ENCODE measurements at regions not wholly inside any gene's neighbourhood (a gene's known extent, or its start where the extent isn't known, plus 50 kb on each side); places are given as distances from the start of the nearest gene placed in this dataset.
"Not testable (repeated sequence)": the region's sequence is repeated elsewhere in the genome, so short reads cannot be mapped to it uniquely, and the experiment has no call there.

GRCh38 chr4:137394018-137394417 lies 138.3 kb downstream of the PCDH18 start:
- no peak for DNase-seq (ENCODE audit: low spot score)

GRCh38 chr4:137393044-137393443 lies 139.2 kb downstream of the PCDH18 start:
- no peak for DNase-seq (ENCODE audit: low spot score)

GRCh38 chr4:137390707-137391106 lies 141.6 kb downstream of the PCDH18 start:
- no peak for DNase-seq (ENCODE audit: low spot score)

- DNase-seq (ENCODE audit: low spot score): no peak
These were observed 142.3 kb downstream of the PCDH18 start for GRCh38 chr4:137389911-137390520.

- no peak for DNase-seq (ENCODE audit: low spot score)
These were observed 144.4 kb downstream of the PCDH18 start for GRCh38 chr4:137387924-137388323.

- DNase-seq (ENCODE audit: low spot score): no peak
These were observed 147.8 kb downstream of the PCDH18 start for GRCh38 chr4:137384476-137384875.

GRCh38 chr4:137378821-137379220 lies 153.5 kb downstream of the PCDH18 start:
- DNase-seq (ENCODE audit: low spot score): no peak

GRCh38 chr4:137378393-137378792 lies 153.9 kb downstream of the PCDH18 start:
- DNase-seq (ENCODE audit: low spot score): no peak

GRCh38 chr4:137376312-137376711 lies 156.0 kb downstream of the PCDH18 start:
- no peak for DNase-seq (ENCODE audit: low spot score)

GRCh38 chr4:137375111-137375850 lies 157.0 kb downstream of the PCDH18 start:
- no peak for DNase-seq (ENCODE audit: low spot score)

GRCh38 chr4:137370679-137371078 lies 161.6 kb downstream of the PCDH18 start:
- no peak for DNase-seq (ENCODE audit: low spot score)

- no peak for DNase-seq (ENCODE audit: low spot score)
These were observed 162.1 kb downstream of the PCDH18 start for GRCh38 chr4:137370206-137370633.

GRCh38 chr4:137367620-137368019 lies 164.7 kb downstream of the PCDH18 start:
- DNase-seq (ENCODE audit: low spot score): no peak

GRCh38 chr4:137363496-137363895 lies 168.8 kb downstream of the PCDH18 start:
- no peak for DNase-seq (ENCODE audit: low spot score)

GRCh38 chr4:137361756-137362470 lies 170.4 kb downstream of the PCDH18 start:
- DNase-seq (ENCODE audit: low spot score): no peak

- no peak for DNase-seq (ENCODE audit: low spot score)
These were observed 171.5 kb downstream of the PCDH18 start for GRCh38 chr4:137360761-137361160.

GRCh38 chr4:137359691-137360315 lies 172.5 kb downstream of the PCDH18 start:
- DNase-seq (ENCODE audit: low spot score): no peak

- not testable (repeated sequence) for DNase-seq (ENCODE audit: low spot score)
These were observed 177.7 kb downstream of the PCDH18 start for GRCh38 chr4:137354562-137354961.

- DNase-seq (ENCODE audit: low spot score): no peak
These were observed 184.9 kb downstream of the PCDH18 start for GRCh38 chr4:137347371-137347770.

- DNase-seq (ENCODE audit: low spot score): no peak
These were observed 186.7 kb downstream of the PCDH18 start for GRCh38 chr4:137345597-137345996.

GRCh38 chr4:137343221-137343620 lies 189.1 kb downstream of the PCDH18 start:
- no peak for DNase-seq (ENCODE audit: low spot score)

GRCh38 chr4:137333031-137333430 lies 199.3 kb downstream of the PCDH18 start:
- no peak for DNase-seq (ENCODE audit: low spot score)
